ENCODE measurements at regions not wholly inside any gene's neighbourhood (a gene's known extent, or its start where the extent isn't known, plus 50 kb on each side); places are given as distances from the start of the nearest gene placed in this dataset.

DNA sequence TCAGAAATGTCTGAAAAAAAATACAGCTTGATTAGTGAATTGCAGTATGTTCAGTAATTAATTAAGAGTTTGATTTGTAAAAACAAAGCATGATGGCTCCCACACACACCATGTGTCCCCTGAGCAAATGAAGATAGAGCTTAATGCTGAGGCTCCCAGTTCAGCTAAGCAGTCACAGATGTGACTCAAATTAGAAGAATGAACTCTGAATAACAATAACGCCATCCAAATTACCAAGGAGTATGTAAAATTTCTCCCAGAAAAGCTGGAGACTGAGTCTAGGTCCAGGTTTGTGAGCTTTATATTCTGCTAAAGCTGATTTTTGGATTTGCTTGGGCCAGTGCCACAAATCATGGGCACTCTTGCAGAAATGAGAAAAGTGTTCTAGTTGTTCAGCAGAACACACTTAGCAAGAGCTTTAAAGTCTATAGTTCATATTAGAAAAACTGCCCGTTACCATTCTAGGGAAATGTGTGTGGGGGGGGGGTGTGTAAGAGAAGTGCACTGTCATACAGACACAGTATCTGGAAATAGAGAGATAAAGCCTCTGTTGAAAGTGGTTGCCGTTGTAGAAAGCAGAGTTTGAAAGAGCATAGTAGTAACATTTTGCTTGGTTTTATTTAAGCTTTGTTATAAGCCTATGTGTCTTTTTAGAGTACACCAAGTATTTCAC lies 253.1 kb downstream of the BCAT1 start:
- H3K9me2 ChIP-seq (replicated peaks; ENCODE audit: insufficient read depth, low read length): no peaks in the 10 kb centered on the region
- H3K27ac ChIP-seq (ENCODE audit: low read depth, low read length): no peak overlapping the region
- no peak overlapping the region for H2AFZ ChIP-seq (ENCODE audit: low read depth, low read length, severe bottlenecking)
- H3K27me3 ChIP-seq (ENCODE audit: low read length): no peaks in the 10 kb centered on the region
- H3K9ac ChIP-seq (ENCODE audit: low read length): no peak overlapping the region
- H4K20me1 ChIP-seq (ENCODE audit: low read depth, low read length): no peaks in the 10 kb centered on the region
- no peak overlapping the region for H3K4me3 ChIP-seq (ENCODE audit: insufficient read depth, low read length, poor library complexity, severe bottlenecking)
- no peaks in the 10 kb centered on the region for H3K79me2 ChIP-seq (ENCODE audit: insufficient read depth, low read length)
- H3K9me3 ChIP-seq (ENCODE audit: insufficient read depth, low read length): no peaks in the 10 kb centered on the region
- no peaks in the 10 kb centered on the region for H3K36me3 ChIP-seq (ENCODE audit: low read length)
- no peaks in the 10 kb centered on the region for H3F3A ChIP-seq (ENCODE audit: insufficient read depth)
- TF ChIP-seq, protein P1, sequence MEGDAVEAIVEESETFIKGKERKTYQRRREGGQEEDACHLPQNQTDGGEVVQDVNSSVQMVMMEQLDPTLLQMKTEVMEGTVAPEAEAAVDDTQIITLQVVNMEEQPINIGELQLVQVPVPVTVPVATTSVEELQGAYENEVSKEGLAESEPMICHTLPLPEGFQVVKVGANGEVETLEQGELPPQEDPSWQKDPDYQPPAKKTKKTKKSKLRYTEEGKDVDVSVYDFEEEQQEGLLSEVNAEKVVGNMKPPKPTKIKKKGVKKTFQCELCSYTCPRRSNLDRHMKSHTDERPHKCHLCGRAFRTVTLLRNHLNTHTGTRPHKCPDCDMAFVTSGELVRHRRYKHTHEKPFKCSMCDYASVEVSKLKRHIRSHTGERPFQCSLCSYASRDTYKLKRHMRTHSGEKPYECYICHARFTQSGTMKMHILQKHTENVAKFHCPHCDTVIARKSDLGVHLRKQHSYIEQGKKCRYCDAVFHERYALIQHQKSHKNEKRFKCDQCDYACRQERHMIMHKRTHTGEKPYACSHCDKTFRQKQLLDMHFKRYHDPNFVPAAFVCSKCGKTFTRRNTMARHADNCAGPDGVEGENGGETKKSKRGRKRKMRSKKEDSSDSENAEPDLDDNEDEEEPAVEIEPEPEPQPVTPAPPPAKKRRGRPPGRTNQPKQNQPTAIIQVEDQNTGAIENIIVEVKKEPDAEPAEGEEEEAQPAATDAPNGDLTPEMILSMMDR (IDR thresholded peaks at IDR 0.05; ENCODE audit: insufficient read depth, low read length, poor library complexity, severe bottlenecking): no peak
- TF ChIP-seq EZH2phosphoT487 (conservative IDR thresholded peaks at IDR 0.05; ENCODE audit: low read length): no peak
- H3K4me2 ChIP-seq (ENCODE audit: low read depth, low read length, poor library complexity, severe bottlenecking): no peak overlapping the region

DNA sequence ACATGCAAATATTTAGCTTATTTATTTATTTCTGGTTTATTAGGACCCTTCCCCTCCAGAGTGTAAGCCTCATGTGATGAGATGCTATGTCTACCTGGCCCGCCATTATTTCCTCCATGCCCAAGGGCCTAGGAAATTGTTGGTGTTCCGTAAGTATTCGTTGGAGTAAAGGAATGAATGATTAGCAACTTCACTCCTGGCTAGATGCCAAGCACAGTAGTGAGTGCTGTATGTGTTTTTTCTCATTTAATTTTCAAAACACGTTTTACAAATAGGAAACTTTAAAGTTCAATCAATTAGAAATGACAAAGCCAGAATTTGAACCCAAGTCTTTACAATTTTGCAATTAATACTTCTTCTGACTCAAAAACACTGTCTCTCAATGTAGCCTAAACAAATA lies 253.8 kb downstream of the BCAT1 start:
- no peak overlapping the region for H3K9ac ChIP-seq (ENCODE audit: low read length)
- no peak overlapping the region for H3K4me2 ChIP-seq (ENCODE audit: low read depth, low read length, poor library complexity, severe bottlenecking)
- H2AFZ ChIP-seq (ENCODE audit: low read depth, low read length, severe bottlenecking): no peak overlapping the region
- no peaks in the 10 kb centered on the region for H3K9me2 ChIP-seq (replicated peaks; ENCODE audit: insufficient read depth, low read length)
- H4K20me1 ChIP-seq (ENCODE audit: low read depth, low read length): no peaks in the 10 kb centered on the region
- H3K79me2 ChIP-seq (ENCODE audit: insufficient read depth, low read length): no peaks in the 10 kb centered on the region
- no peaks in the 10 kb centered on the region for H3K36me3 ChIP-seq (ENCODE audit: low read length)
- no peaks in the 10 kb centered on the region for H3F3A ChIP-seq (ENCODE audit: insufficient read depth)
- no peaks in the 10 kb centered on the region for H3K27me3 ChIP-seq (ENCODE audit: low read length)
- no peak overlapping the region for H3K4me3 ChIP-seq (ENCODE audit: insufficient read depth, low read length, poor library complexity, severe bottlenecking)
- no peak for TF ChIP-seq EZH2phosphoT487 (conservative IDR thresholded peaks at IDR 0.05; ENCODE audit: low read length)
- TF ChIP-seq, protein P1 (IDR thresholded peaks at IDR 0.05; ENCODE audit: insufficient read depth, low read length, poor library complexity, severe bottlenecking): no peak
- no peak overlapping the region for H3K27ac ChIP-seq (ENCODE audit: low read depth, low read length)
- H3K9me3 ChIP-seq (ENCODE audit: insufficient read depth, low read length): no peaks in the 10 kb centered on the region

DNA sequence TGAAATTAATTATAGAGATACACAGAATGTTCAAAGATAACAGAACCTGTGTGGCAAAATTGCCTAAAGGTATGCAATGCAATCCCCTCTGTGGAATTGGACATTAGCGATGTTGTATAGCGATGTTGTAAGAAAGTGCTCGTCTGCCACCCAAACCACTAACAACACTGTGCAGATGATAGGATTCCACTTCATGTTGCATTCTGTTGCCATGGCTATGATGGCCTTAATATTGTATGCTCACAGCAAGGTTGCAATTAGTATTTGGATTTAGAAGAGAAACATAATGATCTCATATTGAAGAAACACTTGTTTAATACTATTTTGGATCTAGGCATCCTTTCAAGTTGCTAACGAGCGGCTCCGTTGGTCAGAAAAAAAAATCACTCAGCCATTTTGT lies 260.3 kb downstream of the BCAT1 start:
- Histone ChIP-seq H4K20me1 (ENCODE audit: low read depth, low read length) (no peaks in the 10 kb centered on the region), H3K36me3 (ENCODE audit: low read length) (no peaks in the 10 kb centered on the region), H3K79me2 (ENCODE audit: insufficient read depth, low read length) (no peaks in the 10 kb centered on the region), H3K27ac (ENCODE audit: low read depth, low read length) (no peak overlapping the region), H3F3A (ENCODE audit: insufficient read depth) (no peaks in the 10 kb centered on the region), H3K9me2 (replicated peaks; ENCODE audit: insufficient read depth, low read length) (no peaks in the 10 kb centered on the region), H3K27me3 (ENCODE audit: low read length) (no peaks in the 10 kb centered on the region), H2AFZ (ENCODE audit: low read depth, low read length, severe bottlenecking) (no peak overlapping the region), H3K4me2 (ENCODE audit: low read depth, low read length, poor library complexity, severe bottlenecking) (no peak overlapping the region), H3K9me3 (ENCODE audit: insufficient read depth, low read length) (no peaks in the 10 kb centered on the region), H3K4me3 (ENCODE audit: insufficient read depth, low read length, poor library complexity, severe bottlenecking) (no peak overlapping the region), H3K9ac (ENCODE audit: low read length) (no peak overlapping the region)
- TF ChIP-seq, protein P1 (IDR thresholded peaks at IDR 0.05; ENCODE audit: insufficient read depth, low read length, poor library complexity, severe bottlenecking): no peak
- no peak for TF ChIP-seq EZH2phosphoT487 (conservative IDR thresholded peaks at IDR 0.05; ENCODE audit: low read length)
